Activated B cell treated with CpG ODN at 0.5 μM for 24 hours (primary cell): ENCODE measurements at regions not wholly inside any gene's neighbourhood (a gene's known extent, or its start where the extent isn't known, plus 50 kb on each side); places are given as distances from the start of the nearest gene placed in this dataset.

Experiments
- ATAC-seq: fragments of 200-7000 bp; cut with Tn5 transposase; one replicate; pipeline ENCODE4 v1.10.0; 2021; ENCODE audit warnings: low read depth, mild to moderate bottlenecking, moderate library complexity
- CTCF ChIA-PET: fragments of 350-600 bp; sonication (Branson Sonifier 250); formaldehyde crosslinking; loops from one replicate; lab custom pipeline; 2021; ENCODE audit warnings: antibody characterized with exemption; lab: Charles Lee
- POLR2A ChIA-PET: fragments of 350-600 bp; sonication (Branson Sonifier 250); formaldehyde crosslinking; loops from one replicate; lab custom pipeline; 2021; ENCODE audit warnings: antibody characterized with exemption; lab: Charles Lee
- DNase-seq: peaks from one replicate; pipeline ENCODE4 v3.0.0; 2022
- H3K27ac Mint-ChIP-seq: one replicate; pipeline ENCODE4 v1.8.0; 2020; ENCODE audit warnings: mixed read lengths
- H3K27me3 Mint-ChIP-seq: one replicate; pipeline ENCODE4 v1.8.0; 2021; ENCODE audit warnings: mixed read lengths
- H3K36me3 Mint-ChIP-seq: one replicate; pipeline ENCODE4 v1.8.0; 2021; ENCODE audit warnings: low read depth, mixed read lengths
- H3K4me1 Mint-ChIP-seq: one replicate; pipeline ENCODE4 v1.8.0; 2021; ENCODE audit warnings: mixed read lengths
- H3K4me3 Mint-ChIP-seq: one replicate; pipeline ENCODE4 v1.8.0; 2020; ENCODE audit warnings: mild to moderate bottlenecking, mixed read lengths
- H3K9me3 Mint-ChIP-seq: one replicate; pipeline ENCODE4 v1.8.0; 2020; ENCODE audit warnings: mixed read lengths
- CTCF ChIP-seq: fragments of 200-600 bp; IDR thresholded peaks from one replicate; pipeline ENCODE4 v1.8.0; 2022; ENCODE audit warnings: antibody characterized with exemption, mild to moderate bottlenecking
- intact Hi-C: fragments of 100-400 bp; cut with micrococcal nuclease; formaldehyde crosslinking; loops from one replicate; pipeline ENCODE4 v1.15.1; 2024

GRCh38 chr6:163844761-163845160 lies 430.2 kb downstream of the QKI start:
- H3K4me1 Mint-ChIP-seq, result no peaks in the 10 kb centered on the region
- POLR2A ChIA-PET, result no interaction called here
- ATAC-seq (no peak), DNase-seq (no peak)
- H3K36me3 Mint-ChIP-seq, result no peaks in the 10 kb centered on the region
- H3K27me3 Mint-ChIP-seq, result no peaks in the 10 kb centered on the region
- CTCF ChIA-PET, result no interaction called here
- H3K9me3 Mint-ChIP-seq, result peaks cover 13% of the 10 kb centered on the region
- no peak for TF ChIP-seq CTCF
- H3K27ac Mint-ChIP-seq, result no peak overlapping the region
- intact Hi-C loops, result no loop called here
- no peak overlapping the region for H3K4me3 Mint-ChIP-seq

GRCh38 chr6:163844357-163844756 lies 429.8 kb downstream of the QKI start:
- no peaks in the 10 kb centered on the region for H3K36me3 Mint-ChIP-seq
- no peaks in the 10 kb centered on the region for H3K27me3 Mint-ChIP-seq
- no peak overlapping the region for H3K4me3 Mint-ChIP-seq
- POLR2A ChIA-PET, result no interaction called here
- no peak overlapping the region for H3K27ac Mint-ChIP-seq
- DNase-seq (no peak), ATAC-seq (no peak)
- TF ChIP-seq CTCF, result no peak
- intact Hi-C loops, result no loop called here
- CTCF ChIA-PET, result no interaction called here
- H3K9me3 Mint-ChIP-seq, result peaks cover 10% of the 10 kb centered on the region
- no peaks in the 10 kb centered on the region for H3K4me1 Mint-ChIP-seq

- H3K36me3 Mint-ChIP-seq, result no peaks in the 10 kb centered on the region
- ChIA-PET POLR2A (no interaction called here), CTCF (no interaction called here)
- no peaks in the 10 kb centered on the region for H3K4me1 Mint-ChIP-seq
- no peak for ATAC-seq
- no peak overlapping the region for H3K4me3 Mint-ChIP-seq
- H3K27me3 Mint-ChIP-seq, result no peaks in the 10 kb centered on the region
- no peak overlapping the region for H3K27ac Mint-ChIP-seq
- TF ChIP-seq CTCF, result no peak
- peaks cover 9% of the 10 kb centered on the region for H3K9me3 Mint-ChIP-seq
- intact Hi-C loops, result no loop called here
- no peak for DNase-seq
Observed at GRCh38 chr6:163843218-163843617, 428.7 kb downstream of the QKI start.

GRCh38 chr6:163842467-163842866 lies 427.9 kb downstream of the QKI start:
- no peak overlapping the region for H3K4me3 Mint-ChIP-seq
- ChIA-PET CTCF (no interaction called here), POLR2A (no interaction called here)
- ATAC-seq (no peak), DNase-seq (no peak)
- no peak overlapping the region for H3K27ac Mint-ChIP-seq
- intact Hi-C loops, result no loop called here
- H3K36me3 Mint-ChIP-seq, result no peaks in the 10 kb centered on the region
- H3K4me1 Mint-ChIP-seq, result no peaks in the 10 kb centered on the region
- no peak for TF ChIP-seq CTCF
- H3K9me3 Mint-ChIP-seq, result peaks cover 9% of the 10 kb centered on the region
- H3K27me3 Mint-ChIP-seq, result no peaks in the 10 kb centered on the region

GRCh38 chr6:163841733-163842132 lies 427.2 kb downstream of the QKI start:
- no peak for ATAC-seq
- no peaks in the 10 kb centered on the region for H3K36me3 Mint-ChIP-seq
- no peaks in the 10 kb centered on the region for H3K4me1 Mint-ChIP-seq
- no peak for TF ChIP-seq CTCF
- POLR2A ChIA-PET, result no interaction called here
- H3K27ac Mint-ChIP-seq, result no peak overlapping the region
- intact Hi-C loops, result no loop called here
- CTCF ChIA-PET, result no interaction called here
- no peak for DNase-seq
- peaks cover 9% of the 10 kb centered on the region for H3K9me3 Mint-ChIP-seq
- H3K27me3 Mint-ChIP-seq, result peaks cover 6% of the 10 kb centered on the region
- H3K4me3 Mint-ChIP-seq, result no peak overlapping the region
